GM20000 (cell line): ENCODE measurements at regions not wholly inside any gene's neighbourhood (a gene's known extent, or its start where the extent isn't known, plus 50 kb on each side); places are given as distances from the start of the nearest gene placed in this dataset.

Experiments
- DNase-seq: peaks from one replicate; pipeline ENCODE4 v3.0.0; 2012; ENCODE audit warnings: low spot score
- TF ChIP-seq, protein P1 (sequence below): IDR thresholded peaks from 2 replicates; pipeline ENCODE4 v1.5.1; 2012; ENCODE audit warnings: mild to moderate bottlenecking, control low read depth; ENCODE audit errors: extremely low read depth, missing control alignments

DNA sequence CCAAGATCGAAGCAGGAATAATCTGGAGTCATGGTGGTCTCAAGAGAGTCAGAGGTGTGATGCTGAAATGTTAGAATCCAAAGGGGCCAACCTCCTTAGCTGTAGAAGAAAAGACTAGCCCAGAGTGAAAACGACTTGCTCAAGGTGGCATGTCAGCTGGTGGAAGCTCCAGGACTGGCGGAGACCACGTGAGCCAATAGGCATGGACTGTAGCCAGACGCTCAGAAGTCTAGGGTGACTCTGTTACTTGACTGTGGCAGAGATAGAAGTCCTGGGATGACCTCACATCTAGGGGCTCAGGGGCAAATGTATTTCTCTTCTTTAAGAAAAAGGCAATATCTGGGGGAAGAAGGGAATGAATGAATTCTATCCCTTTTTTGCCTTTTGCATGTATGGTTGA is 267.4 kb downstream of the ATG4C start:
- TF ChIP-seq, protein P1, sequence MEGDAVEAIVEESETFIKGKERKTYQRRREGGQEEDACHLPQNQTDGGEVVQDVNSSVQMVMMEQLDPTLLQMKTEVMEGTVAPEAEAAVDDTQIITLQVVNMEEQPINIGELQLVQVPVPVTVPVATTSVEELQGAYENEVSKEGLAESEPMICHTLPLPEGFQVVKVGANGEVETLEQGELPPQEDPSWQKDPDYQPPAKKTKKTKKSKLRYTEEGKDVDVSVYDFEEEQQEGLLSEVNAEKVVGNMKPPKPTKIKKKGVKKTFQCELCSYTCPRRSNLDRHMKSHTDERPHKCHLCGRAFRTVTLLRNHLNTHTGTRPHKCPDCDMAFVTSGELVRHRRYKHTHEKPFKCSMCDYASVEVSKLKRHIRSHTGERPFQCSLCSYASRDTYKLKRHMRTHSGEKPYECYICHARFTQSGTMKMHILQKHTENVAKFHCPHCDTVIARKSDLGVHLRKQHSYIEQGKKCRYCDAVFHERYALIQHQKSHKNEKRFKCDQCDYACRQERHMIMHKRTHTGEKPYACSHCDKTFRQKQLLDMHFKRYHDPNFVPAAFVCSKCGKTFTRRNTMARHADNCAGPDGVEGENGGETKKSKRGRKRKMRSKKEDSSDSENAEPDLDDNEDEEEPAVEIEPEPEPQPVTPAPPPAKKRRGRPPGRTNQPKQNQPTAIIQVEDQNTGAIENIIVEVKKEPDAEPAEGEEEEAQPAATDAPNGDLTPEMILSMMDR = no peak
- no peak for DNase-seq

DNA sequence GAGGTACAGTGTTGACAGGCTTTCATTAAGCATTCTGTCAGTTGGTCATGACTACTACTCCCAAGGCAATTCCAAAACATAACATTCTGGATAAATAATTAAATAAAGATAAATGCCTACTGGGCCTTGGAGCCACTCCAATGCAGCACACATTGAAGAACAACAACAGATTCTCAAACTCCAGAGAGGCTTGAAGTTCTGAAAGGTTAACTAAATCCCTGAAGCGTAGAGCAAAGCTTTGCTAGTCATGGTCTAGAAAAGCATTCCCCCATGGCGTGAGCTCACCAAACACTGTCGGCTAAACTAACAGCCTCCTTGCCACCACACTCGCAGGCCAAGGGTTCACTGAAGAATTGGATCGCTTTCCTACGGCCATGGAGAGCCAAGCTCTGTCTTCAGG is 268.0 kb downstream of the ATG4C start:
- TF ChIP-seq, protein P1 = no peak
- no peak for DNase-seq

DNA sequence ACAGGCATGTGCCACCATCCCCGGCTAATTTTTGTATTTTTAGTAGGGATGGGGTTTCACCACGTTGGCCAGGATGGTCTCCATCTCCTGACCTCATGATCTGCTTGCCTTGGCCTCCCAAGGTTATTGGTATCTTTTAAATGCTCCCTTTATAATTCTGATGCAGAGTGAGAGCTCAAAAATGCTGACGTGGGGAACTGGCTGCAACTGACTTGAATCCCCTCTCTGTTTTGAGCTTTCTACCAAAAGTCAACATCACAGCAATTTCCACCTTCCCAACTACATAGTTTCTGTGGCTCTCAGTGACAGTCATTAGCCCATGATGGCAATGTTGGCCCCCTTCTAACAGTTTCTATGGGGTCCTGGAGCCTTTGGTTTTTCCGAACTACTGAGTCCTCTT is 268.2 kb upstream of the FOXD3 start:
- DNase-seq = no peak
- TF ChIP-seq, protein P1 = no peak

DNA sequence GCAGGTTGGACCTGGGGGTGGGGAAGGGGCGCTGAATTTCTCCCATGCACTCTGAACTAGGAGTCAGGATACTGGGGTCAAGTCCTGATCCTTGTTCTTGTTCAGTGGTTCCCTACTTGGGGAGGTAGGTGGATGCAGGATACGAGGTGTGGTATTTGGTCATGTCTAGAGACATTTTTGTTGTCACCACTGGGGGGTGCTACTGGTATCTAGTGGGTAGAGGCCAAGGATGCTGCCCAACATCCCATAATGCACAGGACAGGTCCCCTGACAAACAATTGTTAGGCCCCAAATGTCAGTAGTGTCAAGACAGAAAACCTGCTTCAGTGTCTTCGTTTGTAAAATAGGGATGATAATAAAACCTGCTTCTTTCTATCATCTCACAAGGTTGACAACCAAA is 259.0 kb upstream of the FOXD3 start:
- DNase-seq = no peak

DNA sequence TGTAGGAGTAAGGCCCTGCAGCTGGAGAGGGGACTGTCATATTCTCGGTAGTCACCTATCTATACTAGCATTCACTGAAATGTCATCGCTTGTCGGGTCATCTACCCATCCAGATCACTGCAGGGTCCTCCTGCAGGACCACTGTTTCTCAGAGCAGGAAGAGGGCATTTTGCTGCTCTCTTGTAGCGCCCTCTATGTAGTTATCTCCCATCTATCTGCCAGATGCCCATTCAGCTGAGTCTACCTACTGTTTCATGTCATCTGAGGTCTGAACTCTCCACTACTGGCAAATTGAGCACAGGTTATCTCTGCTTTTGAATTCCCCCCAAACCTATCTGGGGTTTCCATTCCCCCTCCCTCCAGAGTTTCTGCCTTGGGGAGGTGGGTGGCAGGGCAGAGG is 258.2 kb upstream of the FOXD3 start:
- TF ChIP-seq, protein P1 = no peak
- no peak for DNase-seq

More for the DNA sequence above, 259.0 kb upstream of the FOXD3 start:
- TF ChIP-seq, protein P1 = peak; percentile 6

DNA sequence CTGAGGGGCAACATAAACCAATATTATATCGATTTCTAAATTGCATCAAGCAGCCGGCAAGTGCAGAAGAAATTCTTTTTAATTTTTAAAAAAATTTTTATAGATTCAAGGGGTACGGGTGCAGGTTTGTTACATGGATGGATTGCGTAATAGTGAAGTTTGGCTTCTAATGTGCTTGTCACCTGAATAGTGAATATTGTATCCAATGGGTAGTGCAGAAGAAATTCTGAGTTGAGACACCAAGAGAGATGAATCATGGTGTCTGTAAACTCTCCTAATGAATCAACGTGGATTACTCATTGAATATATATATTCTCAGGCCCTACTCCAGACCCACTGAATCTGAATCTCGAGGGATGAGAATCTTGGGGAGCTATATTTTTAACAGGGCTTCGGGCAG is 253.7 kb upstream of the FOXD3 start:
- TF ChIP-seq, protein P1 = no peak
- DNase-seq = no peak

DNA sequence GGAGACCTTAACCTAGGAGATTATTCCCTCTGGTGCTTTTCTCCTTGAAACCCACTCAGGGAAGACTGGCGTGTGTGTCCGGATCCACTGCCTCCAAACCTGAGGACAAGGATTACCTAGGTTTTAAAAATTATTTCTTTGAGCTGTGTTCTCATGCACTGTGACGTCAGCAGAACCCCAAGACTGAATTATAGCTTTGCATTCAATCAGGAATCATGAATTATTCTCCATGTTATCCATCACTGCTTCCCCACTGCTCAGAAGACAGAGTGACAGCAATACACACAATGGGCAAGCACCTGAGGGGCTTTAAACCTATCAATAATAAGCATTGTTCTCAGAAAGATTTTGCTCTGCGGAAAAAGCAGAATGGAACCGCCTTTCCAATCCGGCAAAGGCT is 253.2 kb upstream of the FOXD3 start:
- TF ChIP-seq, protein P1 = no peak
- DNase-seq = no peak
